Stimulated activated CD4-positive, alpha-beta T cell treated with anti-CD3 and anti-CD28 coated beads, Interleukin-12 subunit alpha, Interleukin-12 subunit beta, amount 100 ng/mL, for 48 hours (primary cell): ENCODE measurements at regions not wholly inside any gene's neighbourhood (a gene's known extent, or its start where the extent isn't known, plus 50 kb on each side); places are given as distances from the start of the nearest gene placed in this dataset.
"Not testable (repeated sequence)": the region's sequence is repeated elsewhere in the genome, so short reads cannot be mapped to it uniquely, and the experiment has no call there.

ENCODE experiments used
- DNase-seq, 3 donors: peaks; one replicate each; pipeline ENCODE4 v3.0.0-alpha.2; 2020; ENCODE audit warnings: low read depth in 2 of 3, low spot score in 1 of 3

DNA sequence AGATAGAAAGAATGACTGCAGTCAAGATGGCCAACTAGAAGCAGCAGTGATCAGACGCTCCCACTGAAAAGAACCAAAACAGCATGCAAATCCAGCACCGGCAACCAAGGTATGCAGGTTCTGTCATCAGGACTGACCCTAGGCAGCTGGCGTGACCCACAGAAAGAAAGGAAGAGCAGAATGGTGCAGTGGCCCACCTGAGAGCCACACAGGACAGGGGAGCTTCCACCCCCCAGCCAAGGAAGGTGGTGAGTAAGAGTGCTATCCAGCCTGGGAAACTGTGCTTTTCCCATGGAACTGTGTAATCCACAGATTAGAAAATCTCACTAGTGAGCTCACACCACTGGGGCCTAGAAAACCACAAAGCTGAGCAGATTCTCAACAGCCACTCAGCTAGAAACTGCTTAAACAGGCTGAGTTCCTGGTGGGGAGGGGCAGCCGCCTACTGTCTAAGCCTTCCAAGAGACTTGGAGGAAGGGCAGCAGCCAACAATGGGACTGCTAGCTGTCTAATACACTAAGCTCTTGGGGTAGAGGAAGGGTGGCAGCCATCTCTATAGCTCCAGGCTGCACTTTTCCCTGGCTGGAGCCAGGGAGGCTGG, 127.9 kb downstream of the EVA1A start:
- DNase-seq, result no peak

DNA sequence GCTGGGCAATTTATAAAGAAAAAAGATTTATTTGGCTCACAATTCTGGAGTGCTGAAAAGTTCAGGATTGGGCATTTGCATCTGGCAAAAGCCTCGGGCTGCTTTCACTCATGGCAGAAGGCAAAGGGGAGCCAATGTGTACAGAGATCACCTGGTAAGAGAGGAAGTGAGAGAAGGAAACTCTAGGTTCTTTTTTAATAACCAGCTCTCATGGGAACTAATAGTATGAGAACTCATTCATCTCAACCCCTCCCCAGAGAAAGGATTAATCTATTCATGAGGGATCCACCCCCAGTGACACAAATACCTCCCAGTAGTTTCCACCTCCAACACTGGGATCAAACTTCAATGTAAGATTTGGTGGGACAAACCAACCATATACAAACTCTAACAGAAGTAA, 129.0 kb downstream of the EVA1A start:
- no peak for DNase-seq

DNA sequence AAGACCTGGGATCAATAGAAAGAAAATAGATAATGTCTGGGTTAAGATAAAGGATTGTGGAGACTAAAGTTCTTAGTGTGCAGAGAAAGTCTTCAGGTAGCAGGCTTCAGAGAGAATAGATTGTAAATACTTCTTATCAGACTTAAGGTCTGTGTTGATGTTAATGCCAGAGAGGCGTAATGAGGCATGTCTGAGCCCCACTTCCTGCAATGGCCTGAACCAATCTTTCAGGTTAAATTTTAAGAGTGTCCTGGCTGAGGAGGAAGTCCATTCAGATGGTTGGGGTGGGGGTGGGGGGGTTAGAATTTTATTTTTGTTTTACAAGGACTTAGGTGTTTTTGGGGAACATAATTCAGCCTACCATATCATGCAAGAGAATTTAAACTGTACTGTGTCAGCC, 129.5 kb downstream of the EVA1A start:
- no peak for DNase-seq

DNA sequence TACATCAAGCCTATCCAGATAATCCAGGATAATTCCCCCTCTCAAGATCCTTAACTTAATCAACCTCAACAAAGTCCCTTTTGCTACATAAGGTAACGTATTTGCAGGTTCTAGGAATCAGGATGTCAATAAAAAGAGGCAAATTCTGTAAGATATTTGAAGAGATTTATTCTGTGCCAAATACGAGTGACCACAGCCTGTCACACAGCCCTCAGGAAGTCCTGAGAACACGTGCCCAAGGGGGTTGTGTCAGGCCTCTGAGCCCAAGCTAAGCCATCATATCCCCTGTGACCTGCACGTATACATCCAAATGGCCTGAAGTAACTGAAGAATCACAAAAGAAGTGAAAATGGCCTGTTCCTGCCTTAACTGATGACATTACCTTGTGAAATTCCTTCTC, 130.3 kb downstream of the EVA1A start:
- DNase-seq, result not testable (repeated sequence)

DNA sequence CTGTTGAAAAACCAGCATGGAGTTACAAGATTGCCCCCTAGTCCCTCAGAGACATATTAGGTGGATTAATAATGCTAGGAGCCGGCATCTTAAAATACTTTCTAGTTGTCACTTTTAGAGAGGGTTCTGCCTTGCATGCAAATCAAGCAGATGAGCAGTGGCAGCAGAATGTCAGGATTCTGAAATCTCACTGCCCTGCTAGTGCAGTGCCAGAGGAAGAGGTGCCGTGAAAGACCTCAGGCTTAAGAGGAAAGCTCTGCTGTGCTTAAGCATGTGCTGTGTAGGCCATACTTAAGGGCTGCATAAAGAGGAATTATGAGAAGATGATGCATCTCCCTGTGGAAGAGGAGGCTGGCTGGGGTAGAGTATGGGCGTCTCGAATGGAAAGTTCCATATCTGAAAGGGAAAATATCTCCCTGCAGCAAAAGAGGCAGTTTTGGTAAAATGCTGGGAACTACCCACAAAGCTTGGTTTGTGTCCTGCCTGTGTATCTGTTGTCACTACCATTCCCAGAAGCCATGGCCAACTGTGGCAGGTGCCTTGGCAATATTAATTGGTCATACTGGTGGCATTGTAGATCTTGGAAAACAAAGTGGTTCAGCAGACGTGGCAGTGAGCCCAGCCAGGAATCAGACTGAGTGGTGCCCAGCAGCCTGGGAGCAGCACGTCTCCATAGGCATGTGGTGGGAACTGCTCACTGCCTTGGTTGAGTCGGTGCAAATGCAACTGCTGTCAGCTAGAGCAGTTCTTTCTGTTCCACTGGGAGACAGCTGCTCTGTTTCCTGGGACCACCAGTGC, 131.9 kb downstream of the EVA1A start:
- DNase-seq, result no peak

DNA sequence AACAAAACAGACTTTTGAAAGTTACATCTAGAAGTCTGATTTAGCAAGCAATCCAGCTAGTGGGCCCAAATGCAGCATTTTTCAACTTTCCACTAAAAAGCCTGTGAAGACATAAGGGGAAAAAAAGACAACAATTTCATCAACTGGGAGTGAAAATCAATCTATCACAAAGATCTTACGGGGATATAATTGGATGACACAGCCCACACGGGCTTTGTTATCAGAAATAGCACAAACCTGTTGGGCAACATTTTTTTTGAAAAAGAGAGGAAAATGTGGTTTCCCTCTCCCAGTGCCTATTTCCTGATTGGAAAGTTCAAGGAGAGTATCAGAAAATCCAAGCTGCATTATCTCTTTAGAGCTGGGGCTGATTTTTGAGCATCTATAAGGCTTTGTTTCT, 132.7 kb downstream of the EVA1A start:
- DNase-seq, result no peak

DNA sequence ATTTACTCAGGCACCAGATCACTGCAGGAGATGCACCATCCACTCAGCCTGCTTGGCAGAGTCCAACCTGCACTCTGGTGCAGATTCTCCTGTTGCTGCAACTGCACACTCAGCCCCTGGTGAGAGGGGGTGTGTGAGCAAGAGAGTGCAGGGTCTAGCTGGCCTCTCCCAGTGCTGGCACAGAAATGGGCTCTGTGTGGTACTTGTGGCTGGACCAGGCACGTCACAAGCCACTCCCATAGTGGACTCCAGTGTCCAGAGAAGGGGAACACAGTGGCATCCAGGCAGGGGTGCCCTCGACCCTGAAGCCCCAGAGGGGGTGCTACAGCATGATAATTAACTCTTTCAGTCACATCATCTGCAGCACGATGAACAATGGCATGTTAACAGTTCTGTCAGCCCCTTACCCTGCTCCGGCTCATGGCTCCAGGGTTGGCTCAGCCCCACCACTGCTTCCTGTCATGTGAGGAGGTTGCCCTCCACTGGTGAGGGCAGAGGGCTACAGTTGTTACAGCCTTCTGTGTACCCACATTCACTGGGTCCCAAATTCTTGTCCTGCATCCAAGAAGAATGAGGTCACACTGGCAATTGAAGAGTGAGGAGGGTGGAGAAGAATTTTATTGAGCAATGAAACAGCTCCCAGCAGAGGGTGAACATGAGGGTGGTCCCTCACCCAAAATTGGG, 135.7 kb downstream of the EVA1A start:
- DNase-seq, result no peak

DNA sequence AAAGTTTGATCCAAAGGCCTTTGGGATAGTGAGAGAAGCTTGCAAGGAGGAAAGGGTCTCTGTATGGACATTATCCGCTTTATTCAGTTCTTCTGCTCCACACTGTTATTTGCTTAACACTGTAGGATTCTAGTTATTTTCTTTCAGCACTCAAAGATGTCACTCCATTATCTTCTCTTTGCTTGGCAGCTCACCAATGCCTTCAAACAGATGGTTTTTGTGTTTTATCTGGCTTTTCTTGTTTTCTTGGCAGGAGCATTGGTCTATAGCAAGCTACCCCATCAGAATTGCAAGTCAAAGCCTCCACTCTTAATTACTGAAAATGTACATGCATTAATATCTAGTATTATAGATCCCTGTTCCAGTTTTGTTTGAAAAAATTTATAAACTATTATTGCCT, 138.8 kb downstream of the EVA1A start:
- DNase-seq, result no peak

DNA sequence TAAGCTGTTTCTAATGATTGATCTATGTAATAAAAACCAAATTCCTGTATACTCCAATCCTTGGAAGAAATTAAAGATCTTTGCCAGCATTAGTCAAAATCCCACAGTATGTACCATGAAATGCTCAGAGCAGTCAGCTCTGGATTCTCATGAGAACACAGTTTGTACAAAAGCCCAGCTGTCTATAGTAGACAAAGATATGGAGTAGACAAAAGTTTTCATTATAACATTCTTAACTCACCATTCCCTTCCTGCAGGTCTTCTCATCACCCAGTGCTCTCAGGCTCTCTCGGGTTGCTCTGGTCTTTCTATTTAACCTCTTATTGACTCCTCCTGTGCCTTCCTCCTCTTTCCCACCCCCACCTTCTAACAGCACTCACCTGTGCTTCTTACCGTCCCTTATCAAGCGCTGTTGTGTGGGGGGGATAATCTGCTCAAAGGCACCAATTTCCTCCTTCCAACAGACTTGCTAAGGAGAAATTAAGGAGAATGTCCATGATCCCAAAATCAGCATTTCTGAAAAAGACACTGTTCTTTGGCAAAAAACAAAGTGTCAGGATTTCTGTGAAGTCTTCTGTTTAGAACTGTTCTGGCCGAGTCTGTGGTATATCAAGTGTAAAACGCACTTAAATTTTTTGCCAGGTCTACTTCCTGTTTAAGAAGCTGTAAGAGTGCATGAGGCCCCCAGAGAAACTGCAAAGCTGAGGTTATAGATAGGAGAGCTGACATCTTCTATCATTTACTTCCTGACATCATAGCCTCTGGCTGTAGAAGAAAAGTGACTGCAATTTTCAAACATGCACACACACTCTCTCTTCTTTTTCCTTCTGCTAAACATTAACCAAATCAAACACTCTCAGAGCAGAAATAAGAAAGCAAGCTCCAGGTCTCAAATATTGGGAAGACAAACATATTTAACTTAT, 144.1 kb downstream of the EVA1A start:
- DNase-seq, result no peak

DNA sequence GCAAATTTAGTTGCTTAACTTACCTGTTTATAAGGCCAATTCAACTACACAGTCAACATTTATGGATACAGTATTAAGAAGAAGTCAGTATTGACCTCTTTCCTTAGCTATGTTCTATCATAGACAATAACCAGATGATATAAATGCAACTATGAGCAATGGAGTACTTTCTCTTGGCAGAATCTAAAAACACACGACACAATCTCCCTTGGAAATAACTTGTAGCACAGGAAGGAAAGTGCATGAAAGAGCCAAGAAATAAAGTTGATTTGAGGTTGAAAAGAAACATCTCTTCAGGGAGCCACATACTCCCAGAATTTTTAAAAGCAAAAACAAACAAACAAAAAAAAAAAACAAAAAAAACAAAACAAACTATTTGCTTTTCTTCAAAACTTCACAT, 145.0 kb downstream of the EVA1A start:
- no peak for DNase-seq

DNA sequence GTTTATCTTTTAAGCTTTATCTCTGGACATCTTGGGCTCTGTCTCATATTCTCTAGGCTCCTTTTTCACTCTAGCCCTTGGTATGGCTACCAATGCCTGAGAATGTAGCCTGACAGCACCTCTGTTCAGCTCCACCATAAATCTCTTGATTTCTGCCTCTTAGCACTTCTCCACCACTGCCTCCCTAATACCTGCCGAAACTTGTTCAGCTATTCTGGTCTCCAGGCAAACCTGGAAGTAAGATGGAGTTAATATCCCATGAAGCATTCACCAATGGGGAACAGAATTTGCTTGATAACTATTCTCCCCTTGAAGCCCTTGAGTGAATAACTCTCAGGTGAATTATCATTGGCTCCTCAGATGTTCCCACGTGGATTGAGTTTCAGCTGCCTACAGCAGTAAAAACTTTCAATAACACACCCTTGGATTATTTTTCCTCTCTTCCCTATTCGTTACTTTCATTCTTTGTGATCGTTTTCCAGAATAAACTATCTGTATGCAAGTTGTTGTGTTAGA, 145.6 kb downstream of the EVA1A start:
- DNase-seq, result no peak

DNA sequence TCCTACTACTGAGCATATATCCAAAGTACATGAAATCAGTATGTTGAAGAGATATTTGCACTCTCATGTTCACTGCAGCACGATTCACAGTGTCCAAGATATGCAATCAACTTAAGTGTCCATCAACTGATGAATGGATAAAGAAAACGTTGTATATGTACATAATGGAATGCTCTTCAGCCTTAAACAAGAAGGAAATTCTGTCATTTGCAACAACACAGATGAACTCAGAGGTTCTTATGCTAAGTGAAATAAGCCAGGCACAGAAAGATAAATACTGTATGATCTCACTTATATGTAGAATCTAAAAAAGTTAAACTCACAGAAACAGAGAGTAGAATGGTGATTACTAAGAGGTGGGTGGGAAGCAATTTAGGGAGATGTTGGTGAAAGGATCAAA, 149.2 kb downstream of the EVA1A start:
- no peak for DNase-seq

DNA sequence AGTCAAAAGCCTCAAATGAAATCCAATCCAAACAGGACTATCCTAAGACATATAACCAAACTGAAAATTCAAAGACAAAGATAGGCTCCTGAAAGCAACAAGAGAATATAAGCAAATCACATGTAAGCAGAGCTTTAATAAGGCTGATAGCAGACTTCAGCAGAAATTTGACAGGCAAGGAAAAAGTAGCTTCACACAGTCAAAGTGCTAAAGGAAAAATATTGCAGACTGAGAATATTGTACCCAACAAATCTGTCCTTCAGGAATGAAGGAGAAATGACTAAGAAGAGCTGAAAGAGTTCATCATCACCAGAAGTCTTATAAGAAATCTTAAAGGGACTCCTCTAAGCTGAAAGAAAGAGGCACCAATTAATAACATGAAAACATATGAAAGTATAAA, 150.0 kb downstream of the EVA1A start:
- no peak for DNase-seq

DNA sequence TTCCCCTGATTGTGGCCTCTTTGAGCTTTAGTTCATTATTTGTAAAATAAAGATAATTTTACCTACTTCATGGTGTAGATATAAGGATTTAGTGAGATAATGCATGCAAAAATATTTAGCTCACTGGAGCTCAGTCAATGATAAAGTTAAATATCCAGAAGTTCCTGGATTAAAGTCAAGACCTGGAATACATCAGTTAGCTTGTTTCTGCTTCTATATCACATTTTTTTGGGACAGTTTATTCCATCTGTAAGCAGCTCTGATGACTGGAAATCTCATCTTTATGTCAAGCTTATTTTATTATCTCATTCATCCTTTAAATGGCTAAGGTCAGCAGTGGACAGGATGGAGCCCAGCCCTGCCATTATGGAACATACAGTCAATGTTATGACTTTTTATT, 152.0 kb downstream of the EVA1A start:
- DNase-seq, result no peak

DNA sequence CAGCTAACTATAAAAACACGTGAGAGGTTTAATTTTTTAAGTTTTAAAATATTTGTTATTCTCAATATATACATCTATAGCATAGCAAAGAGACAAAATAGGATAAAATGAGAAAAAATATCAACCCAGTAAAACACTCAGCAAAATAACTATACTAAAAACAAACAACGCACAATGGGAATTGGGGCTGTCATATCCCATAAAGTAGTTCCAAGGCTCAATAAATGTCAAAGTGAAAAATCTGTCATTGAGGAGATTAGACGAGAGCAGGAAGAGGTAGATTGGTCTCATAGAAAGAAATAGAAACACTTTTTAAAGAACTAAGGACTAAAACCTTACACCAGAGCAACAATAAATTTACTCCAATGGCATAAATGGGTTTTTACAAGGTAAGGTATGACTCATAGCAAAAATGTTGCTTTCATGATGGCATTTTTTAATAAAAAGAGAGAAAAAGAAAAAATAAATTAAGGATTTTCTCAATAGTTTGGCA, 153.7 kb downstream of the EVA1A start:
- DNase-seq, result no peak

DNA sequence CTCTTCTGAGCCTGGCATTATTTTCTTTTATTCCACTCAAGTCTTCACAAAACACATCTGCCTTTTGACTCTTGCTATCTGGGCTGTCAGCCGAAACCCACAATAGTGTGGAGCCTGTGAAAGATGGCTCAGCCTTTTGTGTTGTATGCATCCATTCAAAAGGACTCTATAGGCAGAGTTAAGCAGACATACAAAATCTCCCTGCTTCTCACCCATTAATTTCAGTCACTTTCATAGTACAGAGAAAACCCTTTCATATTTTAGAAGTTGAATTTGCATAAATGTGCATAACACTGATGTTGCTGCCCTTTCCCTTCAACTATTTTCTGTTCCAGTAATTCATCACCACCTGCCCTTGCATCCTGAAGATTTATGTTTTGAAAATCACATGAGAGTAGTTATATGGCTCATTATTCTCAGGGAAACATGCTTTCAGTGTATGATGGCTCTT, 154.6 kb downstream of the EVA1A start:
- no peak for DNase-seq

DNA sequence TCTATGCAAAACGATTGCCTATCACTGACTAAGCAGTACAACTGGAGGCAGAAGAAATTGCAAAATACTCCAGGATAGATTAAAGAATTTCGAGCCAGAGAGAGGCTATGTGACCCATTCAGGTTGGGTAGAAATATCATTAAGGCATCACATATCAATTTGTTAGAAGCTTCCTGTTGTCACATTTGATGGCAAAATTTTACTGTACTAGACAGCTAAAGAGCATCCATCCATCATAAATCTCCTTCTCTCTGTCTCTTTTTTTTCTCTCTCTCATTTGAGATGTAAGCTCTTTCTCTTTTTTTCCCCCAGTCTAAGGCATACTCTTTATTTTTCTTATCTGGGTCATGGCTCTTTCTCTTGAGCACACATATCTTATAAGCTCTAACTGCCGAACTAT, 155.7 kb downstream of the EVA1A start:
- no peak for DNase-seq

DNA sequence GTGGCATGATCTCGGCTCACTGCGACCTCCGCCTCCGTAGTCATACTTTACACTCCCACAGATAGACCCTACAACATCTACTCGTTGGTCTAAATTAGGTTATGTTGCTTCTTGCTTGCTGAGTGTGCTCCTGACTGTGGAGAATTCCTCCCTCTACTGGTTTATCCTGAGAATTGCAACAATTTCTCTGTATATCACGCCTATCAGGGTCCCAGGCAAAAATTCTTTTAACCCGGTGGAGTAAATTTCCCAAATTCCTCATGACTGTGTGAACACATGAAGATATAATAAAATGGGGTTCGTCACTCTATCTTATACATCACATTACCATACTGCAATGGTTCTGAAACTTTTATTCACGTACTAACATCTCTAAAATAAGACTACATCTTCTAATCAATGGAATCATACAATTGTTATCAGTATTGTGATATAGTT, 156.7 kb downstream of the EVA1A start:
- DNase-seq, result peak in 1 of 3 donors; percentile 5

DNA sequence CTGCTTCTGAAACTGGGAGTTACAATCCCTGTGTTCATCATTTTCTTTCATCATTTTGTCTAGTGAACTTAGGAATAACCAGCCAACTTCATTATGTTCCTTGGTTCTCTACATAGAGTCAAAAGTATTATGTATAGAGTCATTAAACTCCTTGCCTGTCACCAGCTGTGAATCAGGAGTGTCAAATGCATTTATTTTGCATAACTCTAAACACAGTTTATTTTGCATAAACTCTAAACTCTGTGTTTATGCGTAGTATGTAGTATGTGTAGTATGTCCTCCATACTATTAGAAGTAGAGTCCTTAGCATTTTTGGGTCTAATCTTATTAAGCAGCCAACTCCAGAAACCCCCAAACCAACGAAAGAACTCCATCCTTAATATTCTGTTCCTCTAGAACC, 164.4 kb downstream of the EVA1A start:
- no peak for DNase-seq

DNA sequence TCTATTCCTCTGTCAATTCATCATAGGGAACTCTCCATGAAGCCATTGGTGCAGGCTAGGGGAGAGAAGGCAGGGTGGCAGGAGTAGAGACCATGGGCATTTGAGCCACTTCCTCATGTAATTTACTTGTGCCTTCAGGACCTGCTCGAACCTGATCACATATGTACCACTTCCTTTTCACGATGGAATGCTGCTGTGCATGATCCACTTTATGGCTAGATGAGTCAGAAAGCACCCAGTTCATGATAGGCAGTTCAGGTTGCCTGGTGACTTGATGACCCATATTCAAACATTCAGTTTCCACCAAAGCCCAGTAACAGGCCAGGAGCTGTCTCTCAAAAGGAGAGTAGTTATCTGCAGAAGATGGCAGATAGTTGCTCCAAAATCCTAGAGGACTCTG, 166.0 kb downstream of the EVA1A start:
- not testable (repeated sequence) for DNase-seq

DNA sequence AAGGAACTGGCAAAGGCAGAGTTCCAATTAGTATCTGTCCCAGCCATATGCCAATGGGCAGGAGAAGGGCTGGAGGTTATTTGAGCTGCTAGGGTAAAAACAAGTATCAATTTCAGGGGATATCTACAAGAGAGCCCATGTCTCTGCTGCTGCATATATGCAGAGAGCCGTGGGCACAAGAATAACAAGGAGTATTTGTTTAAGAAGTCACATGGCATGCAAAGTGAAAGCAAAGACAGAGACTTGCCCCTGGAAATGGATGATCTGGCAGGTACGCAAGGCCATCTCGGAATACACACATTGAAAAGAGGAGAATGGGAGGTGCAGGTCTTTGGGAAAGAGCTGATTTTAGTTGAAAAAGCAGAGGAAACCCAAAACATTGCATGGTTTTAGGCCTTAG, 170.6 kb downstream of the EVA1A start:
- DNase-seq, result no peak
